ENCODE measurements at regions not wholly inside any gene's neighbourhood (a gene's known extent, or its start where the extent isn't known, plus 50 kb on each side); places are given as distances from the start of the nearest gene placed in this dataset.

DNA sequence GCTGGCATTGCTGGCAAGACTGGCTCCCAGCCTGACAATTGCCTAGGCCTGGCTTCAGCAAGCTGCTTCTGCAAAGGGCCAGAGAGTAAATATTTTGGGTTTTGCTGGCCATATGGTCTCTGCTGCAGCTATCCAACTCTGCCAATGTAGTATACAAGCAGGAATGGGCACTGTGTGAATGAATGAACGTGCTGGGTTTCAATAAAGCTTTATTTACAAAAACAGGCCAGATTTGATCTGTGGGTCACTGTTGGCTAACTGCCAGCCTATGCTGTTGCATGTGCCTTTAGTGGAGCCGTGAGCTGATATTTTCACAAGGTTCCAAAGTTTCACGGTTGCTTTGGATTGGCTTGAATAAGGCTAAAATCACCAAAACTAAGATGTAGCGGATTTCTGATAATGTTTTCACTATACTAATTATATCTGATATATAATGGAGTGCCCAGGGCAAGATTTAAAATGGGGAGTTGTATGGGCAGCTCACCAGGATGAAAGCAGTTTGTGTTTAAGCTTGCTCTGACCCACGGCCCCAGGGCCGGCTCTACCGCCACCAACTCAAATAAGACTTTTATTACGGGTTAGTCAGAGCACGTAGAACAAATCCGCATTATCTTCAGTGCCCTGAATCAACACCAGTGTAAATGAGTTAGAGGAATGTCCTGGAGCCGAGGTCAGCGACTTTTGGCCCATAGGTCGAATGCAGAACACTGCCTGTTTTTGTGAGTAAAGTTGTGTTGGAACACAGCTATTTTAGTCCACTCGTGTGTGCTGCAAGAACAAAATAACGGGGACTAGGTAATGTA is 98.6 kb upstream of the DAP start:
- Histone ChIP-seq H3K4me1 (ENCODE audit: control insufficient read depth in 1 of 2, insufficient read depth in 2 of 2, low read length in 2 of 2) (peaks cover 28 to 29% of the 10 kb centered on the region in 2 donors), H3K4me2 (replicated peaks; ENCODE audit: extremely low read depth, low read length, poor library complexity, severe bottlenecking) (no peak overlapping the region), H3K79me2 (ENCODE audit: insufficient read depth, low read length) (no peaks in the 10 kb centered on the region), H3K36me3 (replicated peaks in 1 of 2; ENCODE audit: control insufficient read depth in 1 of 2, insufficient read depth in 2 of 2, low read length in 2 of 2) (no peaks in the 10 kb centered on the region), H3K4me3 (replicated peaks in 1 of 3; ENCODE audit: low read depth in 2 of 3, low read length in 3 of 3) (no peak overlapping the region), H4K20me1 (ENCODE audit: insufficient read depth, low read length) (no peaks in the 10 kb centered on the region), H2AFZ (ENCODE audit: insufficient read depth, low read depth, low read length, poor library complexity, severe bottlenecking) (no peak overlapping the region), H3K27me3 (ENCODE audit: control insufficient read depth in 2 of 2, insufficient read depth in 2 of 2, low read length in 2 of 2) (peaks cover 0 to 3% of the 10 kb centered on the region in 2 donors), H3K27ac (ENCODE audit: low read depth in 1 of 2, low read length in 2 of 2) (no peak overlapping the region), H3K9ac (ENCODE audit: insufficient read depth, low read length, poor library complexity, severe bottlenecking) (no peak overlapping the region), H3K9me3 (replicated peaks in 1 of 2; ENCODE audit: control insufficient read depth in 1 of 2, insufficient read depth in 1 of 2, low read length in 2 of 2) (no peaks in the 10 kb centered on the region)
- TF ChIP-seq, protein P1, sequence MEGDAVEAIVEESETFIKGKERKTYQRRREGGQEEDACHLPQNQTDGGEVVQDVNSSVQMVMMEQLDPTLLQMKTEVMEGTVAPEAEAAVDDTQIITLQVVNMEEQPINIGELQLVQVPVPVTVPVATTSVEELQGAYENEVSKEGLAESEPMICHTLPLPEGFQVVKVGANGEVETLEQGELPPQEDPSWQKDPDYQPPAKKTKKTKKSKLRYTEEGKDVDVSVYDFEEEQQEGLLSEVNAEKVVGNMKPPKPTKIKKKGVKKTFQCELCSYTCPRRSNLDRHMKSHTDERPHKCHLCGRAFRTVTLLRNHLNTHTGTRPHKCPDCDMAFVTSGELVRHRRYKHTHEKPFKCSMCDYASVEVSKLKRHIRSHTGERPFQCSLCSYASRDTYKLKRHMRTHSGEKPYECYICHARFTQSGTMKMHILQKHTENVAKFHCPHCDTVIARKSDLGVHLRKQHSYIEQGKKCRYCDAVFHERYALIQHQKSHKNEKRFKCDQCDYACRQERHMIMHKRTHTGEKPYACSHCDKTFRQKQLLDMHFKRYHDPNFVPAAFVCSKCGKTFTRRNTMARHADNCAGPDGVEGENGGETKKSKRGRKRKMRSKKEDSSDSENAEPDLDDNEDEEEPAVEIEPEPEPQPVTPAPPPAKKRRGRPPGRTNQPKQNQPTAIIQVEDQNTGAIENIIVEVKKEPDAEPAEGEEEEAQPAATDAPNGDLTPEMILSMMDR (IDR thresholded peaks at IDR 0.05) = no peak
- Mint-ChIP-seq H3K4me3 (no peak overlapping the region), H3K9me3 (peaks cover 0 to 3% (median 0%) of the 10 kb centered on the region in 7 donors), H3K36me3 (peaks cover 0 to 4% of the 10 kb centered on the region in 2 donors), H3K27me3 (ENCODE audit: low read depth in 3 of 3) (peaks cover 1 to 15% (median 13%) of the 10 kb centered on the region in 3 donors), H3K27ac (no peak overlapping the region), H3K4me1 (peaks cover 38% of the 10 kb centered on the region)
- intact Hi-C loops (cut with micrococcal nuclease) = loop anchor here (10.0 kb wide), 1 partner anchor 165 kb away; no protein-coding TSS in a partner anchor
- 96% methylated on average over 3 of the region's 15 CpGs for WGBS (ENCODE audit: insufficient coverage)
- DNase-seq = no peak

- peaks cover 0 to 3% (median 0%) of the 10 kb centered on the region in 7 donors for H3K9me3 Mint-ChIP-seq
- H3K27ac Mint-ChIP-seq = peak overlapping the region in 1 of 7 donors; percentile 2
- Histone ChIP-seq H2AFZ (ENCODE audit: insufficient read depth, low read depth, low read length, poor library complexity, severe bottlenecking) (no peak overlapping the region), H3K9ac (ENCODE audit: insufficient read depth, low read length, poor library complexity, severe bottlenecking) (no peak overlapping the region), H3K9me3 (replicated peaks in 1 of 2; ENCODE audit: control insufficient read depth in 1 of 2, insufficient read depth in 1 of 2, low read length in 2 of 2) (no peaks in the 10 kb centered on the region), H3K4me2 (replicated peaks; ENCODE audit: extremely low read depth, low read length, poor library complexity, severe bottlenecking) (no peak overlapping the region), H3K4me3 (replicated peaks in 1 of 3; ENCODE audit: low read depth in 2 of 3, low read length in 3 of 3) (no peak overlapping the region), H3K27ac (ENCODE audit: low read depth in 1 of 2, low read length in 2 of 2) (no peak overlapping the region), H3K36me3 (replicated peaks in 1 of 2; ENCODE audit: control insufficient read depth in 1 of 2, insufficient read depth in 2 of 2, low read length in 2 of 2) (no peaks in the 10 kb centered on the region), H3K79me2 (ENCODE audit: insufficient read depth, low read length) (no peaks in the 10 kb centered on the region), H4K20me1 (ENCODE audit: insufficient read depth, low read length) (no peaks in the 10 kb centered on the region), H3K4me1 (ENCODE audit: control insufficient read depth in 1 of 2, insufficient read depth in 2 of 2, low read length in 2 of 2) (peaks cover 34 to 36% of the 10 kb centered on the region in 2 donors), H3K27me3 (ENCODE audit: control insufficient read depth in 2 of 2, insufficient read depth in 2 of 2, low read length in 2 of 2) (peaks cover 0 to 3% of the 10 kb centered on the region in 2 donors)
- H3K4me1 Mint-ChIP-seq = peaks cover 45% of the 10 kb centered on the region
- WGBS (ENCODE audit: insufficient coverage) = 90% methylated on average over 7 of the region's 9 CpGs
- H3K4me3 Mint-ChIP-seq = no peak overlapping the region
- TF ChIP-seq, protein P1 (IDR thresholded peaks at IDR 0.05) = no peak
- peaks cover 0 to 4% of the 10 kb centered on the region in 2 donors for H3K36me3 Mint-ChIP-seq
- H3K27me3 Mint-ChIP-seq (ENCODE audit: low read depth in 3 of 3) = peaks cover 1 to 15% (median 13%) of the 10 kb centered on the region in 3 donors
- DNase-seq = no peak
- intact Hi-C loops (cut with micrococcal nuclease) = loop anchor here (10.0 kb wide), 1 partner anchor 164 kb away; no protein-coding TSS in a partner anchor
These were observed 97.9 kb upstream of the DAP start for GRCh38 chr5:10858945-10859344.

All from CD14-positive monocyte (primary cell).